ENCODE measurements at regions not wholly inside any gene's neighbourhood (a gene's known extent, or its start where the extent isn't known, plus 50 kb on each side); places are given as distances from the start of the nearest gene placed in this dataset.
"Not testable (repeated sequence)": the region's sequence is repeated elsewhere in the genome, so short reads cannot be mapped to it uniquely, and the experiment has no call there.

DNA sequence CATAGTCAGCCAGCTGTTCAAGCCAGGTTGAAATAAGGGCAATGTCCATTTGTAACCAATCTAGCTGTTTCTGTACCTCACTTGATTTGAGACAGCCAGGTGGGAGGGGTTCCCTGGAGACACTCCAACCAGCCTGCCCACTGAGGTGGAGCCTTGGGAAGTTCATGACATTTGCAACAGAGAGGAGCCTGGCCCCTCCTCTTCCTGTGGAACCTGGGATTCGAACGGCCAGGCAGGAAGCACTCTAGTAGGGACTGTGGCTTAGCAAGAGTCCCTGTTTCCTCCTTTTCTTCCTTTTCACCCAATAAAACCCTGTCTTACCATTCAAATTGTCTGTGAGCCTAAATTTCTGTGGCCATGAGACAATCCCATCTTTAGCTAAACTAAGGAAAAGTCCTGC, 312.3 kb upstream of the NMUR2 start:
- DNase-seq: no peak

DNA sequence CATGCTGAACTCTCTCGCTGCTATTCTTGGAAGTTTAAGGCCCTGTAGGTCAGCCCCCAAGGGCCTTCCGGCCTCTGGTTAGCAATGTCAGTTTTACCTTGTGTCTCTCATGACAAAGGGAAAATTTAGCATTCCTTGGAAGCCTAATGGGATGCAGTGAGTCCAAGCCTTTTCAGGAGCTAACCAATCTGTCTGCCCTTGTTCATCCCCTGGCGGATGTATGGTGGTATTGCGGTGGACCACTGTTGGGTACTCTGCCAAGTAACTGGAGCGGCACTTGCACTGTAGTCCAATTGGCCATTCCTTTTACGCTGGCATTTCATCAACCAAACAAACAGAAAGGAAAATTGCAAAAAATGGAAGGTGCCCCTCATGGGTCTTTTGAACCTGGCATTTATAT, 318.4 kb upstream of the NMUR2 start:
- DNase-seq: no peak

DNA sequence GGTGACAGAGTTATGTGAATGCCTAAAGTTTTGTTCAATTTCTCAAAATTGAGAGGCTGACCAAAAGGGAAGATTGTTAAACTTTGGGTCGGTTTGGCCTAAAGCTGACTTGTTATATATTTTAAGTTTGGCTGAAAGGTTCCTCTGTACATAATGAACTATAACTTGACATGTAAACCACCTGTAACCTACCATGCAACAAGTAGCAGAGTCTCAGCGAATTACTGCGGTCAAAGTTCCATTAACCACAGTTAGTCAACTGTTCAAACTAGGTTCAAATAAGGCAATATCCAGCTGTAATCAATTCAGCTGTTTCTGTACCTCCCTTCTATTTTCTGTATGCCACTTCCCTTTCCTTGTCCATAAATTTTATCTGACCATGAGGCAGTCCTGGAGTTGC, 325.1 kb upstream of the NMUR2 start:
- no peak for DNase-seq

DNA sequence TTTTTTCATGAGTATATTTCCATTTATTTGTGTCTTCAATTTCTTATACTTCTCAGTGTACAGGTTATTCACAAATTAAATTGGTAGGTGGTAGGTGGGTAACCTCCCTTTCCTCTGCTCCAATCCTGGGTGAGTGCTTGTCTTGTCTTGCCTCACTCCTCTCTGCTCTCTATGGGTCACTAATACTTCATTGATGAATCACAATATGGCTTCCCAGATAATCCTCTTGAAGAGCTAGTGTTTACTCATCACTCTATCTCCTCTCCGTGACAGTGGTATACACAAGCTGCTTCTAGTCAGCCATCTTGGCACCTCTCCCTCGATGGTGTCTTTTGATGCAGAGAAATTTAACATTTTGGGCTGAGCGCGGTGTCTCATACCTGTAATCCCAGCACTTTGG, 331.8 kb upstream of the NMUR2 start:
- no peak for DNase-seq

DNA sequence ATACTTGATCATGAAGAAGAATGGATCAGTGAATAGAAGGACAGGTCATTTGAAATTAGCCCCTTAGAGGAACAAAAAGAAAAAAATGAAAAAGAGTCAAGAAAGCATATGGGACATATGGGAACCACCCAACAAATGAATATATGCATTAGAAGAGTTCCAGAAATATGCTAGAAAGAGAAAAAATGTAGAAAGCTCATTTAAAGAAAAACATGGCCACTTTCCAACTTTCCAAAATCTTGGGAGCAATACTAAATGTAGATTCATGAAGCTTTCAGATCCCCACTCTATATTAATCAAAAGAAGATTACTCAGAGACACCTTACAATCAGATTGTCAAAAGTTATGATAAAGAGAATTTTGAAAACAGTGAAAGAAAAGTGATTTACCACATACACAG, 334.8 kb upstream of the NMUR2 start:
- DNase-seq: no peak

DNA sequence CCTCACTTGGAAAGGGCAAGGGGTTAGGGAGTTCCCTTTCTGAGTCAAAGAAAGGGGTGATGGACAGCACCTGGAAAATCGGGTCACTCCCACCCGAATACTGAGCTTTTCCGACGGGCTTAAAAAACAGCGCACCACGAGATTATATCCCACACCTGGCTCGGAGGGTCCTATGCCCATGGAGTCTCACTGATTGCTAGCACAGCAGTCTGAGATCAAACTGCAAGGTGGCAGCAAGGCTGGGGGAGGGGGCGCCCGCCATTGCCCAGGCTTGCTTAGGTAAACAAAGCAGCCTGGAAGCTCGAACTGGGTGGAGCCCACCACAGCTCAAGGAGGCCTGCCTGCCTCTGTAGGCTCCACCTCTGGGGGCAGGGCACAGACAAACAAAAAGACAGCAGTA, 336.0 kb upstream of the NMUR2 start:
- not testable (repeated sequence) for DNase-seq

- DNase-seq: not testable (repeated sequence)
Observed at GRCh38 chr5:152787709-152788217, 382.7 kb upstream of the NMUR2 start.

GRCh38 chr5:152801886-152802285, 396.8 kb upstream of the NMUR2 start:
- no peak for DNase-seq

- DNase-seq: no peak
Observed at GRCh38 chr5:152804179-152804578, 399.1 kb upstream of the NMUR2 start.

- no peak for DNase-seq
Observed at GRCh38 chr5:152811988-152812387, 406.9 kb upstream of the NMUR2 start.

DNA sequence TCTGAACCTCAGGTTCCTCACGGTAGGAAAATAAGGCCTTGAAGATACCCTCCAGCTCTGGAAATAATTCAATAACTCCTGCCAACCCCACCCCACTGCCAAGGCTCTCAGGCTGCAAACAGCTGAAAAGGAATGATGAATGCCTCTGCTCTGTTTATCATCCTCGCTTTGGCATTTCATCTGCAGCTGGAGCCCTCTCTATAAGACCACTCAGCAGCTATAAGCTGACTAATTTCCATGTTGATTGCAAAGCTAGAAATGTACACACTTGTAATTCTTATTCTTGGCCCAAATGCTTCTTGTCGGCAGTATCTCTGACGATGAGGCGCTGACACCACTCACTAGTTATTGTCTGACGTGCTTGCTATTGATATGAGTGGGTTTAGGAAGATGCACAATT, 408.4 kb upstream of the NMUR2 start:
- no peak for DNase-seq

- no peak for DNase-seq
Observed at GRCh38 chr5:152819891-152820290, 414.8 kb upstream of the NMUR2 start.

DNA sequence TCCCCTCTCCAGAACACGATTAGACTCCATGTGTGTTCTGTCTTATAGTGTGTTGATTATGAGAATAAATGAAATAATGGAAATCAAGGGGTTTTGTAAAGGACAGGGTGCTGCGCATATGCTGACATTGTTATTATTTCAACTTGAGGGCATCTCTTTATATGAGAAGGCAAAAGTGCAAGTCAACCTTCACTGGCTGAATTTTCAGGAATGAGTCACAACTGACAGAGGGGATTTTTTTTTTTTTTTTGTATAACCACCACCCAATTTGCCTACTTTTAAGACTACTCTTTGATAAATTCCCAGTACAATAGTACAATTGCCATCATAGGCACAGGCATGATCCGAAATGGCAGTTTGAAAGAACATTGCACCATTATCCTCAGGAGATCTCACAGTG, 419.2 kb upstream of the NMUR2 start:
- no peak for DNase-seq

- no peak for DNase-seq
Observed at GRCh38 chr5:152838241-152838786, 433.2 kb upstream of the NMUR2 start.

GRCh38 chr5:152844713-152845112, 439.6 kb upstream of the NMUR2 start:
- no peak for DNase-seq

- no peak for DNase-seq
Observed at GRCh38 chr5:152853361-152853760, 448.3 kb upstream of the NMUR2 start.

DNA sequence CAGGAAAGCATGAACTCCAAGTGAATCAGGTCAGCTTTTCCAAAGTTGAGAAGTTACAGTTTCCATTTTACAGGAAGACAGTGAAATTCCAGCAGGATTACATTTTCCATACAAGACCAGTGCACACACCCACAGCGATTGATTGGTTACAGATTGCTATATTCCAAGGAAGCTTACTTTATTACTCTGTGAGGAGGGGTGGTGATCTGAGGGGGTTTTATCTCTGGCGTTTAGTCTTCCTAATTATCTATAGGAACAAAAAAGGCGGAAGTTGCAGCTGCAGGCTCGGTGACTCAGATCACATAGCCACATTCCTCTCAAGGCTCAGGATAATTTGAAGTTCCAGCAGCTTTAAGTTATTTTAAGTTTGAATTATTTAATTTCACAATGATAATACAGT, 450.4 kb upstream of the NMUR2 start:
- DNase-seq: no peak

- DNase-seq: no peak
Observed at GRCh38 chr5:152861231-152861630, 456.2 kb upstream of the NMUR2 start.

DNA sequence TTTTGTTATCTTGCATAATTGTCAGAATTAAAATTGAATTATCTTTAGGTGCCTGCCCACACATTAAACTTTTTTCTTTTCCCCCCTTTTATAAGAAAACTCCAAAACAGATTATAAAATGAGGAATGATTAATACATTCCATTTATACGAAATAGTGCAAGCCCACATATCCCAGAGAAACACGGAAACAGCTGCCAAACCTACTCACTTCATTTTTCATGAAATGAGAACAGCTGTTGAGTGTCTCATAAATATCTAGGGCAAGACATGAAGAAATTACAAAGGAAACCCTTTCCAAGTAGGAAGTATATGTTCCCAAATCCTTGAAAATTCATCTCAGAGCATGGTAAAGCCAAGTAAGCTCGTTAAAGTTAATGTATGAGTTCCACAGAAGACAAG, 459.4 kb upstream of the NMUR2 start:
- DNase-seq: no peak

- DNase-seq: no peak
Observed at GRCh38 chr5:152864991-152865390, 459.9 kb upstream of the NMUR2 start.

- no peak for DNase-seq
Observed at GRCh38 chr5:152869971-152870370, 464.9 kb upstream of the NMUR2 start.

DNA sequence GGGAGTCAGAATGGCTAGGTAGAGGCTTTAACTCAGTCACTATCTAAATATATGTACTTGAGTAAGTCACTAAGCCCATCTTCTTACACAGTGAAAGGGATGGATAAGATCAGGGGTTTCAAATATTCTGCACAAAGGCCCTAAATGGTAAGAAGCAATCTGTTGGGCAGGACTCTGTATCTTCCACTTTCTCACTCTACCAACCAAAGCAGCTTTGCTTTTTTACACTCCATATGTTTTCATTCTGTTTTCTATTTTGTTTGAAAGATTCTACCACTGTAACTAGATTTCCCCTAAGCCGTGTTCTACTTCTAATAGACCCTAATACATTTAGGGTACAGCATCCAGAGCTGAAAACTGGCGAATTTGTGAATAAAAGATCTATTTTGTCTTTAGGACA, 477.5 kb upstream of the NMUR2 start:
- DNase-seq: no peak

DNA sequence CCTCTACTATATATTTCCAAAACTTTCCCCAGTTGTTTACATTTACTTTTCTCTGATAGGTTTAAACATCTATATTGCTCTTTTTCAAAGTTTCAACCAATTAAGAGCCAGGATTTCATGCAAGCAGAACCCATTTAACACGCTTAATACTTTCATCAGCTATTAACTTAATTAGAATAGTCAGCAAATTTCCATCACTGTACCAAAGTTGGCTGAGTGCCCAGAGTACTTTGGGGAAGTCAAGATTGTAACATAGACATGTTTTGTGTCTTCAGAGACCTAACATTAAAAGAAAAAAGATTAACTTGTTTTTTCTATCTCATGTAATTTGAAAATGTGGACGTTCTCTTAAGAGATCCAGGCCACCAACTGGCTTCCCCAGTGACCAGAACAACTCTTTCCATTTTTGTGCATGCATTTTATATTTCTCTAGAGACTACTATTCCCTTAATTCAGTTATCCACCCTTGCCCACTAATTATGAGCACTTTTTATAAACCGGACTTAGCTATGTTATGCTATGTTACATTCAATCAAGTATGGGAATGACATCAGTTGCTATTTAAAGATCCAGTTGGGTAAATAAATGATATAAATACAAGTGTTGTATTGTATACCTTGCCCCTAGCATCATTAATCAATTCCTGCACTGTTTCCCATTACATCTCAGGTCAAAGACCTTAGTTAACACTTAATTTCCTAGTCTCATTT, 478.1 kb upstream of the NMUR2 start:
- no peak for DNase-seq

GRCh38 chr5:152884006-152884405, 478.9 kb upstream of the NMUR2 start:
- no peak for DNase-seq

DNA sequence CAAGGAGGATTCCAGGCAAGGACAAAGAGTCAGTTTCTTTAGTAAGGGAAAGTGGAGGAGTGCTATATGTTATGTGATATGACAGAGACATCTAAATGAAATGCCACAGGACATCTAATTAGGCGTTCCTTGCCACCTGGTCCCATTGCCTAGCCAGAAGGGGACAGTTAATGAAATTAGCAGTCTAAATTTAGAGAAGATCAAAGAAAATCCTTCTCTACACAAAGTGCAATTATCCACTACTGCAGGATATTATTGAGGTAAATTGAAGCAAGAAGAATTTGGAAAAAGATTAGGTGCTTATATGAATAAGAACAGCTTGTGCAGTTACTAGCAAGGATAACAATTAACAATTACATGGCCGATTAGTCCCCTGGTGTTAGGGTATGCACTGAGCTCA, 495.3 kb upstream of the NMUR2 start:
- DNase-seq: no peak

Measured in hematopoietic multipotent progenitor cell treated with erythropoietin and hydrocortisone succinate and interleukin-3 and kit ligand, for 8 days (in vitro differentiated cells).